ENCODE measurements at regions not wholly inside any gene's neighbourhood (a gene's known extent, or its start where the extent isn't known, plus 50 kb on each side); places are given as distances from the start of the nearest gene placed in this dataset.
"Not testable (repeated sequence)": the region's sequence is repeated elsewhere in the genome, so short reads cannot be mapped to it uniquely, and the experiment has no call there.

GRCh38 chr12:38120438-38120837 lies 196.1 kb upstream of the ALG10B start:
- no peaks in the 10 kb centered on the region for H3K36me3 Mint-ChIP-seq (ENCODE audit: low read depth)
- intact Hi-C loops (cut with micrococcal nuclease): no loop called here
- H3K9me3 Mint-ChIP-seq: peaks cover 4% of the 10 kb centered on the region
- no peak overlapping the region for H3K4me3 Mint-ChIP-seq
- H3K27me3 Mint-ChIP-seq (ENCODE audit: low read depth): peaks cover 7% of the 10 kb centered on the region
- no peak for DNase-seq
- no peak overlapping the region for H3K27ac Mint-ChIP-seq
- CTCF ChIA-PET: no interaction called here
- H3K4me1 Mint-ChIP-seq (ENCODE audit: low read depth): no peaks in the 10 kb centered on the region

DNA sequence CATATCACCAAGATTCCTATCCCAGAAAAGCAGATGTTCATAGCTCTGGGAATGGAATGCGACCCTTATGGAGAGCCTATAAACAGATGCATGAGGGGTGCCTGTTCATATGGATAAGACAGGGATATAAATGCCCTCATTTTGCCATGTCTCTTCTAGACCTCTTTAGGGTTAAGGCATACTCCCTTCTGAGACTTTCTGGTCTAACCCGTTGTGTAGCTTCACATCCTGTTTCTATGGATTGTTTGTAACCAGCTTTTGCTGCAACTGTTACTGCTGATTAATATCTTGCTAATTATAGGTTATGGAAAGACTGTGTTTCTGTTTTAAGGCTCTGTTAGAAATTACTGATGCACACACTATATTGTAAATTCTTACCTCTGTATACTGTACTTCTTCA lies 193.5 kb upstream of the ALG10B start:
- intact Hi-C loops (cut with micrococcal nuclease); DNase-seq; H3K27ac Mint-ChIP-seq; CTCF ChIA-PET; H3K36me3 Mint-ChIP-seq (ENCODE audit: low read depth); H3K4me3 Mint-ChIP-seq; H3K9me3 Mint-ChIP-seq; H3K4me1 Mint-ChIP-seq (ENCODE audit: low read depth): not testable (repeated sequence)
- H3K27me3 Mint-ChIP-seq (ENCODE audit: low read depth): peaks cover 21% of the 10 kb centered on the region

DNA sequence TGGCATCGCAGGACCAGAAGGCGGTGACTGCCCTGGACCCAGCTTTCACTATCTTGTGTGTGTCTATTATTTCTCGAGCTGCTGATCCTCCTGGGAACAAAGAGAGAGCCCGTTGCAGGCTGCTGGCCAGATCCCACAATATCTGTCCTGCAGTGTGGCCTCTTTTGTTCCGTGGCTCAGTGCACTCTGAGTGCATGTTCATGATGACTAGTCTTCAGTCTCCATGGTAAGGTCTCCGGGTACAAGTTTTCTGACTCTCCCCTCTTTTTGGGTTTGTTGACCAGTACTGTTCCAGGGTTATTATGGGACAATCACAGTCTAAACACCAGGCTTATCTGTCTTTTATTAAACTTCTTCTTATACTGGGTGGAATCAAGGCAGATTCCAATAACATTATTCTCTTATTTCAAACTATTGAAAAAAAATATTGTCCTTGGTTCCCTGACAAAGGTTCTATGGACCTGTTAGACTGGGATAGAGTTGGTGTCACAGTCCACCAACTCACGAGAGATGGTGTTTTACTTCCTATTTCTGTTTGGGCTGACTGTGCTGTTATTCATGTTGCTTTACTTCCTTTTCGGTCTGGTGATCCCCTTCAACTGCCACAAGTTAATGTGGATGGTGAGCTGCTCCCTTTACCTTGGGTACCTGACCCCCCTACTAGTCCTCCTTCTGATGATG lies 192.9 kb upstream of the ALG10B start:
- H3K9me3 Mint-ChIP-seq: peaks cover under 1% of the 10 kb centered on the region
- intact Hi-C loops (cut with micrococcal nuclease): no loop called here
- H3K36me3 Mint-ChIP-seq (ENCODE audit: low read depth): no peaks in the 10 kb centered on the region
- no peak for DNase-seq
- H3K27ac Mint-ChIP-seq: no peak overlapping the region
- H3K27me3 Mint-ChIP-seq (ENCODE audit: low read depth): peaks cover 24% of the 10 kb centered on the region
- H3K4me3 Mint-ChIP-seq: no peak overlapping the region
- H3K4me1 Mint-ChIP-seq (ENCODE audit: low read depth): no peaks in the 10 kb centered on the region
- CTCF ChIA-PET: no interaction called here

- Mint-ChIP-seq H3K36me3 (ENCODE audit: low read depth) (no peaks in the 10 kb centered on the region), H3K27me3 (ENCODE audit: low read depth) (peaks cover 29% of the 10 kb centered on the region), H3K27ac (no peak overlapping the region), H3K4me3 (no peak overlapping the region), H3K4me1 (ENCODE audit: low read depth) (no peaks in the 10 kb centered on the region), H3K9me3 (no peaks in the 10 kb centered on the region)
- CTCF ChIA-PET: no interaction called here
- intact Hi-C loops (cut with micrococcal nuclease): no loop called here
- no peak for DNase-seq
Measured at GRCh38 chr12:38124247-38125012, 192.1 kb upstream of the ALG10B start.

- DNase-seq: no peak
- Mint-ChIP-seq H3K36me3 (ENCODE audit: low read depth) (no peaks in the 10 kb centered on the region), H3K9me3 (no peaks in the 10 kb centered on the region), H3K4me3 (no peak overlapping the region), H3K27ac (no peak overlapping the region), H3K4me1 (ENCODE audit: low read depth) (no peaks in the 10 kb centered on the region), H3K27me3 (ENCODE audit: low read depth) (peaks cover 31% of the 10 kb centered on the region)
- intact Hi-C loops (cut with micrococcal nuclease): no loop called here
- CTCF ChIA-PET: interaction anchor here (0.7 kb wide), 1 partner anchor 101 kb away, joined by 3 read pairs; no protein-coding TSS in a partner anchor
Measured at GRCh38 chr12:38132139-38132538, 184.4 kb upstream of the ALG10B start.

GRCh38 chr12:38137287-38137686 lies 179.3 kb upstream of the ALG10B start:
- intact Hi-C loops (cut with micrococcal nuclease): loop anchor here (5.0 kb wide), 2 partner anchors 1135 to 1970 kb away; partner anchors contain the start of gene SLC2A13
- H3K9me3 Mint-ChIP-seq: no peaks in the 10 kb centered on the region
- no peaks in the 10 kb centered on the region for H3K36me3 Mint-ChIP-seq (ENCODE audit: low read depth)
- H3K27me3 Mint-ChIP-seq (ENCODE audit: low read depth): peaks cover 6% of the 10 kb centered on the region
- H3K4me3 Mint-ChIP-seq: no peak overlapping the region
- CTCF ChIA-PET: interaction anchor here (0.7 to 1.3 kb wide), 3 partner anchors 178 to 381 kb away, joined by 3 to 5 read pairs (median 4); partner anchors contain the start of gene ALG10B
- peaks cover 3% of the 10 kb centered on the region for H3K4me1 Mint-ChIP-seq (ENCODE audit: low read depth)
- DNase-seq: no peak
- H3K27ac Mint-ChIP-seq: no peak overlapping the region

GRCh38 chr12:38137716-38138115 lies 178.9 kb upstream of the ALG10B start:
- Mint-ChIP-seq H3K4me1 (ENCODE audit: low read depth) (peaks cover 3% of the 10 kb centered on the region), H3K27ac (no peak overlapping the region), H3K36me3 (ENCODE audit: low read depth) (no peaks in the 10 kb centered on the region), H3K4me3 (no peak overlapping the region), H3K9me3 (no peaks in the 10 kb centered on the region), H3K27me3 (ENCODE audit: low read depth) (peaks cover 6% of the 10 kb centered on the region)
- no peak for DNase-seq
- CTCF ChIA-PET: interaction anchor here (0.5 to 1.3 kb wide), 3 partner anchors 178 to 575 kb away, joined by 4 to 5 read pairs (median 4); partner anchors contain the start of gene ALG10B
- intact Hi-C loops (cut with micrococcal nuclease): loop anchor here (1.0 to 5.0 kb wide), 4 partner anchors 179 to 1970 kb away; partner anchors contain the start of genes ALG10B and SLC2A13

GRCh38 chr12:38138225-38139221 lies 178.1 kb upstream of the ALG10B start:
- Mint-ChIP-seq H3K27ac (no peak overlapping the region), H3K9me3 (no peaks in the 10 kb centered on the region), H3K36me3 (ENCODE audit: low read depth) (no peaks in the 10 kb centered on the region), H3K4me3 (peak overlapping the region; percentile 61), H3K27me3 (ENCODE audit: low read depth) (peaks cover 6% of the 10 kb centered on the region), H3K4me1 (ENCODE audit: low read depth) (peaks cover 3% of the 10 kb centered on the region)
- intact Hi-C loops (cut with micrococcal nuclease): loop anchor here (1.0 to 5.0 kb wide), 4 partner anchors 178 to 1969 kb away; partner anchors contain the start of genes ALG10B and SLC2A13
- peak; percentile 73 for DNase-seq
- CTCF ChIA-PET: interaction anchor here (0.5 to 1.3 kb wide), 4 partner anchors 177 to 576 kb away, joined by 3 to 5 read pairs (median 4); no protein-coding TSS in a partner anchor

GRCh38 chr12:38139456-38139855 lies 177.1 kb upstream of the ALG10B start:
- Mint-ChIP-seq H3K27ac (no peak overlapping the region), H3K9me3 (no peaks in the 10 kb centered on the region), H3K27me3 (ENCODE audit: low read depth) (peaks cover 6% of the 10 kb centered on the region), H3K4me1 (ENCODE audit: low read depth) (peaks cover 3% of the 10 kb centered on the region), H3K36me3 (ENCODE audit: low read depth) (no peaks in the 10 kb centered on the region), H3K4me3 (no peak overlapping the region)
- no peak for DNase-seq
- intact Hi-C loops (cut with micrococcal nuclease): loop anchor here (5.0 kb wide), 2 partner anchors 1133 to 1968 kb away; partner anchors contain the start of gene SLC2A13
- CTCF ChIA-PET: interaction anchor here (0.6 kb wide), 2 partner anchors 176 to 188 kb away, joined by 3 to 5 read pairs; no protein-coding TSS in a partner anchor

DNA sequence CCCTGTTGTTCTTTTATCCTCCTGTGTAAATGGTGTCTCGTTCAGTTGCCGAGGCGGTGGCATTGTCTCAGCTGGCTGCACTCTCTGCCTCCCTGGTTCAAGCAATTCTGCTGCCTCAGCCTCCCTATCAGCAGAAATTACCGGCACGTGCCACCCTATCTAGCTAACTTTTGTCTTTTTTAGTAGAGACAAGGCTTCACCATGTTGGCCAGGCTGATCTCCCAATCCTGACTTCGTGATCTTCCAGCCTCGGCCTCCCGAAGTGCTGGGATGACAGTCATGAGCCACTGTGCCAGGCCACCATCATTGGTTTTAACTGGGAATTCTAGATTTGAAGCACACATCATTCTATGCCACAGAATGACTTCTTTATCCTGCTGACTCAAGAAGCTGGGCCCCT lies 175.3 kb upstream of the ALG10B start:
- H3K27ac Mint-ChIP-seq: no peak overlapping the region
- H3K4me1 Mint-ChIP-seq (ENCODE audit: low read depth): peaks cover 3% of the 10 kb centered on the region
- intact Hi-C loops (cut with micrococcal nuclease): no loop called here
- CTCF ChIA-PET: interaction anchor here (0.6 to 1.6 kb wide), 4 partner anchors 40 to 1132 kb away, joined by 3 to 5 read pairs (median 3); partner anchors contain the start of gene ALG10B
- no peak for DNase-seq
- H3K27me3 Mint-ChIP-seq (ENCODE audit: low read depth): no peaks in the 10 kb centered on the region
- no peaks in the 10 kb centered on the region for H3K36me3 Mint-ChIP-seq (ENCODE audit: low read depth)
- H3K9me3 Mint-ChIP-seq: peaks cover 4% of the 10 kb centered on the region
- H3K4me3 Mint-ChIP-seq: no peak overlapping the region

- peaks cover 8% of the 10 kb centered on the region for H3K9me3 Mint-ChIP-seq
- H3K27me3 Mint-ChIP-seq (ENCODE audit: low read depth): no peaks in the 10 kb centered on the region
- H3K27ac Mint-ChIP-seq: no peak overlapping the region
- peaks cover 3% of the 10 kb centered on the region for H3K4me1 Mint-ChIP-seq (ENCODE audit: low read depth)
- intact Hi-C loops (cut with micrococcal nuclease): no loop called here
- H3K4me3 Mint-ChIP-seq: no peak overlapping the region
- H3K36me3 Mint-ChIP-seq (ENCODE audit: low read depth): no peaks in the 10 kb centered on the region
- no peak for DNase-seq
- CTCF ChIA-PET: interaction anchor here (0.6 to 1.6 kb wide), 4 partner anchors 41 to 1131 kb away, joined by 3 to 5 read pairs (median 3); partner anchors contain the start of gene ALG10B
Measured at GRCh38 chr12:38141861-38142260, 174.7 kb upstream of the ALG10B start.

All from activated naive CD4-positive, alpha-beta T cell treated with anti-CD3 and anti-CD28 coated beads for 36 hours (primary cell).